Duodenal mucosa (tissue), 2 donors: ENCODE measurements at regions not wholly inside any gene's neighbourhood (a gene's known extent, or its start where the extent isn't known, plus 50 kb on each side); places are given as distances from the start of the nearest gene placed in this dataset.

Experiments
- H3K27ac ChIP-seq: one replicate; pipeline ENCODE4 v1.7.0; 2013; ENCODE audit warnings: low read depth, low read length
- H3K27me3 ChIP-seq, 2 donors: one replicate each; pipeline ENCODE4 v1.7.0; 2013; ENCODE audit warnings: low read length in 2 of 2, control low read depth in 1 of 2; ENCODE audit not compliant: insufficient read depth in 2 of 2, control insufficient read depth in 1 of 2
- H3K36me3 ChIP-seq, 2 donors: one replicate each; pipeline ENCODE4 v1.7.0; 2013; ENCODE audit warnings: low read length in 2 of 2, control low read depth in 1 of 2; ENCODE audit not compliant: insufficient read depth in 2 of 2, control insufficient read depth in 1 of 2
- H3K4me1 ChIP-seq, 2 donors: one replicate each; pipeline ENCODE4 v1.7.0; 2013; ENCODE audit warnings: low read length in 2 of 2, control low read depth in 1 of 2; ENCODE audit not compliant: insufficient read depth in 2 of 2, control insufficient read depth in 1 of 2
- H3K4me3 ChIP-seq, 2 donors: one replicate each; pipeline ENCODE4 v1.7.0; 2013; ENCODE audit warnings: low read length in 2 of 2, low read depth in 1 of 2
- H3K9ac ChIP-seq, 2 donors: one replicate each; pipeline ENCODE4 v1.7.0; 2013; ENCODE audit warnings: low read length in 2 of 2, low read depth in 1 of 2
- H3K9me3 ChIP-seq, 2 donors: one replicate each; pipeline ENCODE4 v1.7.0; 2013; ENCODE audit warnings: low read length in 2 of 2, control low read depth in 1 of 2; ENCODE audit not compliant: control insufficient read depth in 1 of 2

DNA sequence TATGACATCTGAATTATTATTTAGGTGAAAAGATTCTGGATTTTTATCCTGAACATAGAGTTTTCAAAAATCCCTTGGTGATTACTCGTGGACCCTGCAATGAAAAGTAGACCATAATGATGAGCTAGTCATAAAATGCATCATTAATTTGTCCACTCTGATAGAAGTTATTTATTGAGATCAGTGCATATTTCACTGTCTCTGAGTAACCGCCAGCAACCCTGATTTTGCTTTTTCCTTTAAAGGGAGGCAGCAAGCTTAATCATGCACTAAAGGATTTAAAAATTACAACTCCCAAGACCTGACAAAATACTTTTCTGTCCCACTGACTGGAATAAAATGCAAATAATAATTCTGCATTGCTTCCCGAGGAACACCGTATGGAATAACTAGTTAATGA lies 259.6 kb upstream of the DPPA4 start:
- H3K9me3 ChIP-seq = no peaks in the 10 kb centered on the region
- H3K36me3 ChIP-seq = no peaks in the 10 kb centered on the region
- H3K9ac ChIP-seq = no peak overlapping the region
- no peaks in the 10 kb centered on the region for H3K27me3 ChIP-seq
- H3K27ac ChIP-seq = no peak overlapping the region
- H3K4me3 ChIP-seq = no peak overlapping the region
- H3K4me1 ChIP-seq = no peaks in the 10 kb centered on the region

DNA sequence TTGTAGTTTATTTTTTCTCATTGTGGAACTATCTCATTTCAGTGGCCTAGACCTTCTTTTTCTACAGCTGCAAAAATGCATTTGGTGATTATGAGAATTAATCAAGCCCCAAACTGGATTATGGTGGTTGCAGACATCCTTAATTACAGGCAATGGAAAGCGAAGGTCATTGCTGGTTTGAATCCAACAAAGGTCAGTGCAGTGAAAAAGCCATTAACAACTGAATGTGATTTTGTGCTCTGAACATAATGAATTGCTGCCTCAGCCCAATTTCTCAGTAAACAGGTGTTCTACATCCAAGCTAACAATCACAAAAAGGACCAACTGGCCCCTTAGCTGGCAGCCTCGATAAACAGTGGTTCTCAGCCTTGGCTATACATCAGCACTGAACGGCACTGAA lies 260.1 kb upstream of the DPPA4 start:
- Histone ChIP-seq H3K27me3 (no peaks in the 10 kb centered on the region), H3K9me3 (no peaks in the 10 kb centered on the region), H3K4me3 (no peak overlapping the region), H3K9ac (no peak overlapping the region), H3K36me3 (no peaks in the 10 kb centered on the region), H3K4me1 (no peaks in the 10 kb centered on the region), H3K27ac (no peak overlapping the region)

DNA sequence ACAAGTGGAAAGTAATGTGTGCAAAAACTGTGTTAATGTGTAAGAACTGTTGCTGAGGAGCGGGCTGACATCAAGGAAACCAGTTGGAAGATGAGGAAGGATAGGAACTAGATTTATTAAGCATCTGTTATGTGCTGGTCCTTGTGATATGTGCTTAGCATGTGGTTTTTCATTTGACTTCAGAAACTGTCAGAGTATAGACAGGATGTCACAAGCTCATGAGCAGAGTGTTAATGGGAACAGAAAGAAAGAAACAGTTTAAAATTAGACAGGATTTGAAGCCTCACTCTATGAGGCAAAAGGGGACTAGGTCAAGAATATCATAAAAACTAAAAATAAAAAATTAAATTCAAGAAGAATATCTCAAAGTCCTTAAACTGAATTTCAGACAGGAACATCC lies 270.6 kb upstream of the DPPA4 start:
- Histone ChIP-seq H3K27me3 (no peaks in the 10 kb centered on the region), H3K9me3 (no peaks in the 10 kb centered on the region), H3K4me1 (no peaks in the 10 kb centered on the region), H3K4me3 (no peak overlapping the region), H3K27ac (no peak overlapping the region), H3K9ac (no peak overlapping the region), H3K36me3 (no peaks in the 10 kb centered on the region)

DNA sequence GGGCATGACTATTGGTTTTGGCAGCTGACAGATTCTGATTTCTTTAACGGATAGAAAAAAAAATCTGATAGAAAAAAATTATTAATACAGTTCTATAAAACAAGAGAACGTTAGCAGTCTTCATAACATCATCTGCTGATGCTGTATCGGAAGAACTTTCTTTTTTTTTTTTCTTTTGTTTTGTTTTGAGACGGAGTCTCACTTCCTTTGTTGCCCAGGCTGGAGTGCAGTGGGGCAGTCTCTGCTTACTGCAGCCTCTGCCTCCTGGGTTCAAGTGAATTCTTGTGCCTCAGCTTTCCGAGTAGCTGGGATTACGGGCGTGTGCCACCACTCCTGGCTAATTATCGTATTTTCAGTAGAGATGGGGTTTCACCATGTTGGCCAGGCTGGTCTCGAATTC lies 271.2 kb upstream of the DPPA4 start:
- Histone ChIP-seq H3K4me3 (no peak overlapping the region), H3K9me3 (no peaks in the 10 kb centered on the region), H3K36me3 (no peaks in the 10 kb centered on the region), H3K4me1 (no peaks in the 10 kb centered on the region), H3K9ac (no peak overlapping the region), H3K27me3 (no peaks in the 10 kb centered on the region), H3K27ac (no peak overlapping the region)

DNA sequence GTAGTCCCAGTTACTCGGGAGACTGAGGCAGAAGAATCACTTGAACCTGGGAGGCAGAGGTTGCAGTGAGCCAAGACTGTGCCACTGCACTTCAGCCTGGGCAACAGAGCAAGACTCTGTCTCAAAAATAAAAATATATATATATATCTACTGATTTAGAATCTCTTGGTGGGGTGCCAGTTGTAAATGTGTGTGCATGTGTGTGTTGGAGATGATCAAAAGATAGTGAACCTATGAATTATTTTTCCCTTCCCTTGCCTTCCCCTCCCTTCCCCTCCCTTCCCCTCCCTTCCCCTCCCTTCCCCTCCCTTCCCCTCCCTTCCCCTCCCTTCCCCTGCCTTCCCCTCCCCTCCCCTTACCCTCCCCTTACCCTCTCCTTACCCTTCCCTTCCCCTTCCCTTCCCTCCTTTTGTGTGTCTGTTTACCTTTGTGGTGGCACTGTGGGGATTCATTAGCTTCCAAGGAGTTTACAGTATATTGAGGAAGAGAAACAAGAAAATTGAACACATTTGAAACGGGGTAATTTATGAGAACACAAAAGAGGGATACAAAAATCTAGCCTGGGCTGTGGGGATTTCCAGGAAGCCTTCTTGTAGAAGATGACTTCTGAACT lies 281.5 kb upstream of the DPPA4 start:
- no peaks in the 10 kb centered on the region for H3K4me1 ChIP-seq
- no peaks in the 10 kb centered on the region for H3K9me3 ChIP-seq
- H3K9ac ChIP-seq = no peak overlapping the region
- H3K27ac ChIP-seq = no peak overlapping the region
- H3K27me3 ChIP-seq = no peaks in the 10 kb centered on the region
- no peak overlapping the region for H3K4me3 ChIP-seq
- H3K36me3 ChIP-seq = no peaks in the 10 kb centered on the region

DNA sequence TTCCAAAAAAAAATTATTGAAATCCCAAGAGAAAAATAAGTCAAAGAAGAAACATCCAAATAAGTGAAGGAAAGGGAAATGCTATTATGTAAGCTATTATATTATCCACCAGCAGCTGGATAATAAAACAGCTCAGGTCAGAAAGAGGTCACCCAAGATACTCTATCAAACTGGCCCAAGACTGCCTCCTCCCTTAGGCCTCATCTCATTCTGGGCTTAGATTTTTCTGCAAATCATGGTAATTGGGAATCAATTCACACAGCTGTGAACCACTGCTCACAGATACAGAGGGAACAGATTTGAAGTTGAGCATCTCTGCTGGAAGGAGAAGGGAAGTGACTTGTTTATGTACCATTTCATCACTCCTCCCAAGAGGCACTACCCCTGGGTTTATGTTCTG lies 294.6 kb upstream of the DPPA4 start:
- Histone ChIP-seq H3K4me3 (no peak overlapping the region), H3K27ac (no peak overlapping the region), H3K9ac (no peak overlapping the region), H3K27me3 (no peaks in the 10 kb centered on the region), H3K9me3 (no peaks in the 10 kb centered on the region), H3K36me3 (no peaks in the 10 kb centered on the region), H3K4me1 (no peaks in the 10 kb centered on the region)

DNA sequence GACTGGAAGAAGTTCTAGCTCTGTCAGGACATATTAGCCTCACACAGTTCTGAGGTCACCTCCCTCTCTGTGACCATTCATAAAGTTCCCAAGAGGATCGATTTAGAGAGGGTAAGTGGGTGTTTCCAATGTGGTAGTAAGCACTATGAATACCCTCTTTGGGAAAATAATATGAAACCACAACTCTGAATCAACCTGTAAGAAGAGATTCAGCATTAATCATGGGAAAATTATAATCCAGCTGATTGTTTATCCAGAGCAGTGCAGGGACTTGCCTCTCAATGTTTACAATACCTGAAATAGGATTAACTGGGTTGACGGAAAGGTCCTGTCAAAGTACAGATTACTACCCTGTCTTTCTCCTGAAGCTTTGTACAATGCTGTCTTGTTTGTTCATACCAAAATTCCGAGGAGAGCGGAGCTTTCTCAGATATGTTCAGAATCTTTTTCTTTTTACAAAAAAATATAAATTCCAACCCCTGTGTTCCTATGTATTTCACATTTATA lies 302.9 kb upstream of the DPPA4 start:
- H3K27ac ChIP-seq = no peak overlapping the region

DNA sequence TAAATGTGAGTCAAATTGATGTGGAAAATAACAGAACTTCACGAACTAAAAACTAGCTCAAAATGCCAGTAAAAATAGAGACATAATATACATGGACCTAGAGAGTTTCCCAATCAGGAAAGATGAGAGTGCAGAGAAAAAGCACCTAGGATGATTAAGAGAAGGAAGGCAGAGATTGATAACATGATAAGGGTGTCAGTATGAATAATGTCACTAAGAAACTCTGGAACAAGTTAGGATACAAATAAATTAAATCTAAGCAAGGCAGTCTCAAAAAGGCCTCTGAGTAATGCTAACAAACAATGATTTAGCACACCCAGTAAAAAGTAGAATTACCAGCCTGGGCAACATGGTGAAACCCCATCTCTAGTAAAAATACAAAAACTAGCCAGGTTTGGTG lies 304.7 kb upstream of the DPPA4 start:
- H3K36me3 ChIP-seq = no peaks in the 10 kb centered on the region
- H3K4me1 ChIP-seq = no peaks in the 10 kb centered on the region
- H3K27me3 ChIP-seq = no peaks in the 10 kb centered on the region
- no peak overlapping the region for H3K27ac ChIP-seq
- no peak overlapping the region for H3K9ac ChIP-seq
- no peak overlapping the region for H3K4me3 ChIP-seq
- H3K9me3 ChIP-seq = no peaks in the 10 kb centered on the region

More for the DNA sequence above, 302.9 kb upstream of the DPPA4 start:
- Histone ChIP-seq H3K27me3 (no peaks in the 10 kb centered on the region), H3K9ac (no peak overlapping the region), H3K4me3 (no peak overlapping the region), H3K4me1 (no peaks in the 10 kb centered on the region), H3K9me3 (no peaks in the 10 kb centered on the region), H3K36me3 (no peaks in the 10 kb centered on the region)

DNA sequence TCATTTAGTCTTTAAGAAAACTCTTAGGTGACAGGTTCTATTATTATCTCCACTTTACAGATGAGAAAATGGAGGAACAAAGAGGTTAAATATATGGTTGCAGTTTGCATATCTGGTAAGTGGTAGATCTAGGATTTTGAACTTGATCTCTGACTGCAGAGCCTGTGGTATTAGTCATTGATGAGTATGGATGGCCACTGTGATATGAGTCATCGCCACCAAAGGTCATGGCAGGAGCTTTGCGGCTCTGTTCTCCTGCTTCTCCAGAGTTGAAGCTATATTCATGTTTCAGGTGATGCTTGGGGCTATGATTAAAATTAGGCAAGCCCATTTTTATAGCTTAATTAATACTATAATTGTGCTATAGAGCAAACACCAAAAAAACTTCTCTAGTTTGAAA lies 306.2 kb upstream of the DPPA4 start:
- no peak overlapping the region for H3K27ac ChIP-seq
- no peaks in the 10 kb centered on the region for H3K27me3 ChIP-seq
- no peak overlapping the region for H3K4me3 ChIP-seq
- H3K36me3 ChIP-seq = no peaks in the 10 kb centered on the region
- no peaks in the 10 kb centered on the region for H3K9me3 ChIP-seq
- H3K9ac ChIP-seq = no peak overlapping the region
- no peaks in the 10 kb centered on the region for H3K4me1 ChIP-seq

DNA sequence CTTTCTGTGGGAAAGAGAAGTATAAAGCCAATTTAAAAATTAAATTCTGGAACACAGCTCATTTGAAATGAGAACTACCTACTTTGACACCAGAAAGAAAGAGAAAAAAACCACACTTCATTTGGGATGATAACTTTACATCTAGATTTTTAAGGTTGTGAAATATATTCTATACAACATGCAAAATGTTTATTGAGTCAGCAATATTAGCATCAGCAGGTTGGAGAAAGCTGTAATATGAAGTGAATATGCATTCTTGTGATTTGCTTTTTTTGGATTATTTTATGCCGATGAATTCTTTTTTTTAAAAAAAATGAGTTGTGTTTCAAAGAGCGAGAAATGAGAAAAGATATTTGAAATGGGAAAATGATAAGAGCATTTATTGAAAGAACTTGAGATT lies 307.0 kb upstream of the DPPA4 start:
- no peaks in the 10 kb centered on the region for H3K9me3 ChIP-seq
- no peaks in the 10 kb centered on the region for H3K4me1 ChIP-seq
- H3K27me3 ChIP-seq = no peaks in the 10 kb centered on the region
- H3K27ac ChIP-seq = no peak overlapping the region
- H3K4me3 ChIP-seq = no peak overlapping the region
- no peaks in the 10 kb centered on the region for H3K36me3 ChIP-seq
- no peak overlapping the region for H3K9ac ChIP-seq

DNA sequence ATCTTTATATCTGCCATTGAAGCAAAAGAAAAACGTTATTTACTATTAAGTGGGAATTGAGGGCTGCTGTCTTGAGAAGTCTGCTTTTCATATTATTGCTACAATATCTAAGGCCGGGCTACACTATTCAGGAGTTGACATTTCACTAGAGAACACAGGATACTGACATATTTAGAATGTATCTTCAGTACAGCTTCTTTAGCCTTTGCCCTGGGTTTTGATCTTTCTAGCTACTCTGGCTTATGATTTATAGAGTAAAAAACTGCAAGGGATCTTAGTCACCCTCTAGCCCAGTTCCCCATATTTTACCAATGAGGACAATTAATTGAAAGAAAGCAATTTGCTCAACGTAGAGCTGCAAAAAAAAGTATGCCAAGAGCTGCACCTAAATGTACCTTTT lies 307.4 kb upstream of the DPPA4 start:
- Histone ChIP-seq H3K4me3 (no peak overlapping the region), H3K36me3 (no peaks in the 10 kb centered on the region), H3K4me1 (no peaks in the 10 kb centered on the region), H3K9me3 (no peaks in the 10 kb centered on the region), H3K27ac (no peak overlapping the region), H3K27me3 (no peaks in the 10 kb centered on the region), H3K9ac (no peak overlapping the region)
